Progenitor cell of endocrine pancreas (in vitro differentiated cells): ENCODE measurements at regions not wholly inside any gene's neighbourhood (a gene's known extent, or its start where the extent isn't known, plus 50 kb on each side); places are given as distances from the start of the nearest gene placed in this dataset.
"Not testable (repeated sequence)": the region's sequence is repeated elsewhere in the genome, so short reads cannot be mapped to it uniquely, and the experiment has no call there.

Experiments
- DNase-seq: peaks from one replicate; pipeline ENCODE4 v3.0.0; 2021; ENCODE audit warnings: low spot score; ENCODE audit not compliant: unreplicated experiment
- H3K27ac Mint-ChIP-seq: 2 replicates; pipeline ENCODE4 v1.8.0; 2021; ENCODE audit warnings: mild to moderate bottlenecking, moderate library complexity, mixed read lengths
- H3K27me3 Mint-ChIP-seq: 2 replicates; pipeline ENCODE4 v1.8.0; 2021; ENCODE audit warnings: mixed read lengths
- H3K36me3 Mint-ChIP-seq: 2 replicates; pipeline ENCODE4 v1.8.0; 2022; ENCODE audit warnings: mixed read lengths; ENCODE audit not compliant: insufficient read depth
- H3K4me1 Mint-ChIP-seq: 2 replicates; pipeline ENCODE4 v1.8.0; 2021; ENCODE audit warnings: low read depth, mixed read lengths
- H3K4me3 Mint-ChIP-seq: 2 replicates; pipeline ENCODE4 v1.8.0; 2021; ENCODE audit warnings: low read depth, mild to moderate bottlenecking, moderate library complexity, mixed read lengths
- H3K9me3 Mint-ChIP-seq: 2 replicates; pipeline ENCODE4 v1.8.0; 2021; ENCODE audit warnings: low read depth, mixed read lengths
- TF ChIP-seq, protein P1 (sequence below): fragments of 200-600 bp; sonication (generic); IDR thresholded peaks from one replicate; pipeline ENCODE4 v1.5.0; 2021; ENCODE audit warnings: antibody characterized with exemption, mild to moderate bottlenecking; ENCODE audit not compliant: unreplicated experiment

- Mint-ChIP-seq H3K36me3 (no peaks in the 10 kb centered on the region), H3K4me3 (no peak overlapping the region), H3K27ac (no peak overlapping the region), H3K9me3 (peaks cover 18% of the 10 kb centered on the region), H3K27me3 (no peaks in the 10 kb centered on the region), H3K4me1 (no peaks in the 10 kb centered on the region)
- TF ChIP-seq, protein P1, sequence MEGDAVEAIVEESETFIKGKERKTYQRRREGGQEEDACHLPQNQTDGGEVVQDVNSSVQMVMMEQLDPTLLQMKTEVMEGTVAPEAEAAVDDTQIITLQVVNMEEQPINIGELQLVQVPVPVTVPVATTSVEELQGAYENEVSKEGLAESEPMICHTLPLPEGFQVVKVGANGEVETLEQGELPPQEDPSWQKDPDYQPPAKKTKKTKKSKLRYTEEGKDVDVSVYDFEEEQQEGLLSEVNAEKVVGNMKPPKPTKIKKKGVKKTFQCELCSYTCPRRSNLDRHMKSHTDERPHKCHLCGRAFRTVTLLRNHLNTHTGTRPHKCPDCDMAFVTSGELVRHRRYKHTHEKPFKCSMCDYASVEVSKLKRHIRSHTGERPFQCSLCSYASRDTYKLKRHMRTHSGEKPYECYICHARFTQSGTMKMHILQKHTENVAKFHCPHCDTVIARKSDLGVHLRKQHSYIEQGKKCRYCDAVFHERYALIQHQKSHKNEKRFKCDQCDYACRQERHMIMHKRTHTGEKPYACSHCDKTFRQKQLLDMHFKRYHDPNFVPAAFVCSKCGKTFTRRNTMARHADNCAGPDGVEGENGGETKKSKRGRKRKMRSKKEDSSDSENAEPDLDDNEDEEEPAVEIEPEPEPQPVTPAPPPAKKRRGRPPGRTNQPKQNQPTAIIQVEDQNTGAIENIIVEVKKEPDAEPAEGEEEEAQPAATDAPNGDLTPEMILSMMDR, result no peak
- no peak for DNase-seq
Observed at GRCh38 chrX:96112689-96113088, 572.0 kb upstream of the DIAPH2 start.

- no peaks in the 10 kb centered on the region for H3K36me3 Mint-ChIP-seq
- H3K9me3 Mint-ChIP-seq, result no peaks in the 10 kb centered on the region
- TF ChIP-seq, protein P1, result peak; percentile 27
- no peak overlapping the region for H3K4me3 Mint-ChIP-seq
- no peak for DNase-seq
- H3K27ac Mint-ChIP-seq, result no peak overlapping the region
- no peaks in the 10 kb centered on the region for H3K4me1 Mint-ChIP-seq
- H3K27me3 Mint-ChIP-seq, result no peaks in the 10 kb centered on the region
Observed at GRCh38 chrX:96126182-96126581, 558.5 kb upstream of the DIAPH2 start.

DNA sequence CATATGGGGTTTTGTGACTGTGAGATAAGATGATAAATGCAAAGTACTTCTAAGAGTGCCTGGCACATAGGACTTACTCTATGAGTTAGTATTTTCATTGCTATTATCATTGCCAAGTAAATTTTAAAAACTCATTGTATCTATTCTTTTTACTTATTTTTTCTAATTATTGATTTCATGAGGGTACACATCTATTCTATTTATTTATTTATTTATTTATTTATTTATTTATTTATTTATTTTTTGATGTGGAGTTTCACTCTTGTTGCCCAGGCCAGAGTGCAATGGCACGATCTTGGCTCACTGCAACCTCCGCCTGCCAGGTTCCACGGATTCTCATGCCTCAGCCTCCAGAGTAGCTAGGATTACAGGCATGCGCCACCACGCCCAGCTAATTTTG lies 556.6 kb upstream of the DIAPH2 start:
- not testable (repeated sequence) for H3K4me1 Mint-ChIP-seq, H3K27me3 Mint-ChIP-seq, H3K4me3 Mint-ChIP-seq, H3K36me3 Mint-ChIP-seq, DNase-seq, H3K9me3 Mint-ChIP-seq, H3K27ac Mint-ChIP-seq

- H3K27ac Mint-ChIP-seq, result no peak overlapping the region
- no peaks in the 10 kb centered on the region for H3K27me3 Mint-ChIP-seq
- peaks cover 3% of the 10 kb centered on the region for H3K4me1 Mint-ChIP-seq
- no peak for DNase-seq
- TF ChIP-seq, protein P1, result no peak
- H3K4me3 Mint-ChIP-seq, result no peak overlapping the region
- no peaks in the 10 kb centered on the region for H3K9me3 Mint-ChIP-seq
- H3K36me3 Mint-ChIP-seq, result no peaks in the 10 kb centered on the region
Observed at GRCh38 chrX:96140796-96141195, 543.8 kb upstream of the DIAPH2 start.

GRCh38 chrX:96147681-96148080 lies 537.0 kb upstream of the DIAPH2 start:
- no peak for DNase-seq
- Mint-ChIP-seq H3K4me1 (no peaks in the 10 kb centered on the region), H3K27ac (no peak overlapping the region), H3K27me3 (no peaks in the 10 kb centered on the region), H3K36me3 (no peaks in the 10 kb centered on the region), H3K9me3 (peaks cover 11% of the 10 kb centered on the region), H3K4me3 (no peak overlapping the region)
- TF ChIP-seq, protein P1, result no peak

DNA sequence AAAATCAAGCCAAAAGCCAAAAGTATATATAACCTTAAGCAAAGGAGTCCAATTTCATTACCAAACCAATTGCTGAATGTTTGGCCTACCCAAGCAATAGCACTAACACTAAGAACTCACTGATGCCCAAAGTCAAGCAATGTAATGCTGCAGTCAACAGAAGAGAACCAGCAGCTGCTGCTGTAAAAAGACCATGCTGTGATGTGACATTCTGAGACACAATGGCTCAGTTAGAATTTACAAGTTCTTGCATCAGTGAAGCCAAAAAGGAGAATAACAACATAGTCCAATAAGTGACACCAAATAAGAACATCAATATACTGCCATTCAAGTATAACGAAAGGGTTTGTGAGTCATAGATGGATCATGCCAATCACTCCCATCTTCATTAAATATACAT lies 514.0 kb upstream of the DIAPH2 start:
- no peak for DNase-seq
- H3K27me3 Mint-ChIP-seq, result no peaks in the 10 kb centered on the region
- TF ChIP-seq, protein P1, result no peak

More for the DNA sequence above, 514.0 kb upstream of the DIAPH2 start:
- H3K4me3 Mint-ChIP-seq, result no peak overlapping the region
- no peak overlapping the region for H3K27ac Mint-ChIP-seq
- no peaks in the 10 kb centered on the region for H3K36me3 Mint-ChIP-seq
- H3K9me3 Mint-ChIP-seq, result no peaks in the 10 kb centered on the region
- H3K4me1 Mint-ChIP-seq, result no peaks in the 10 kb centered on the region
